ENCODE measurements at regions not wholly inside any gene's neighbourhood (a gene's known extent, or its start where the extent isn't known, plus 50 kb on each side); places are given as distances from the start of the nearest gene placed in this dataset.

DNA sequence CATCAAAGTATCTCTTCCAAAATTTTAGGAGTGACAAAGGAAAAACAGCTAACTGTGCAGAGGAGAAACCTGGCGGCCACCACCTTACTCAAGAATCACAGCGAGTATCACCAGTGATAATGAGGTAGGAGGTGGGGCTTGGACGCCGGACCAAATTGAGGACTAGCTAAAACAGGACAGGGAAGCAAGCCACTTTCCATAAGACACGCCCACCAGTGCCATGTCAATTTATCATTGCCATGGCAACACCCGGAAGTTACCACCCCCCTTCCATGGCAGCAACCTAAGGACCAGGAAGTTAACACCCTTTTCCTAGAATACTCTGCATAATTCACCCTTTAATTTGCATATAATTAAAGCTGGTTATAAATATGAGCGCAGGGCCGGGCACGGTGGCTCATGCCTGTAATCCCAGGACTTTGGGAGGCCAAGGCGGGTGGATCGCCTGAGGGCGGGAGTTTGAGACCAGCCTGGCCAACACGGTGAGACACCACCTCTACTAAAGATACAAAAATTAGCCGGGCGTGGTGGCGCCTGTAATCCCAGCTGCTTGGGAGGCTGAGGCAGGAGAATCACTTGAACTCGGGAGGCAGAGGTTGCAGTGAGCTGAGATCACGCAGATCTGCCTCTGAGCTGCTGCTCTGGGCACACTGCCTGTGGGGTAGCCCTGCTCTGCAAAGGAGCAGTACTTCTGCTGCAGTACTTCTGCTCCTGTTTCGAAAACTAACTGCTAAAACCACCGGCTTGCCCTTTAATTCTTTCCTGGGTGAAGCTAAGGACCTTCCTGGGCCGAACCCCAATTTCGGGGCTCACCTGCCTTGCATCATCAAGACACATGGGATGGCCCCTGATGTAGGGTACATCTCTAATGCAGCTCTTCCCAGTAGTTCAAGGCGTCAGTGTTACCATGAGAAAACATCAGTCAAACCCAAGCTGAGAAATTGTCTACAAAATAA is 116.7 kb downstream of the HMX1 start:
- no peak for DNase-seq

DNA sequence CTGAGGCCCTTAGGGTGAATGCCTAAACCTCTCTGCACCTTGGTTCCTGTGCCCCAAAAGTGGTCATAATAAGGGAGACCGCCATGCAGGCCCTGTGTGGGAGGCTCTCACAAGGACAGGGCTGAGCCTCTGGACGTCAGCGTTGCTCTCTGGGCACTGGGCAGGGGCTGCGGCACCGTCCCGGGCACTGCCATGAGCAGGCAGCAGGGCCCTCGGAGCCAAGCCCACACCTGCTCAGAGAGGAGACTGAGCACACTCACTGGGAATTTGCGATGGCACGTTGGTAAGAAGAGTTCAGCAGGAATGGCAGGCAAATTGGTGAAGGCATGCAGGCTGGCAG is 123.4 kb downstream of the HMX1 start:
- no peak for DNase-seq

DNA sequence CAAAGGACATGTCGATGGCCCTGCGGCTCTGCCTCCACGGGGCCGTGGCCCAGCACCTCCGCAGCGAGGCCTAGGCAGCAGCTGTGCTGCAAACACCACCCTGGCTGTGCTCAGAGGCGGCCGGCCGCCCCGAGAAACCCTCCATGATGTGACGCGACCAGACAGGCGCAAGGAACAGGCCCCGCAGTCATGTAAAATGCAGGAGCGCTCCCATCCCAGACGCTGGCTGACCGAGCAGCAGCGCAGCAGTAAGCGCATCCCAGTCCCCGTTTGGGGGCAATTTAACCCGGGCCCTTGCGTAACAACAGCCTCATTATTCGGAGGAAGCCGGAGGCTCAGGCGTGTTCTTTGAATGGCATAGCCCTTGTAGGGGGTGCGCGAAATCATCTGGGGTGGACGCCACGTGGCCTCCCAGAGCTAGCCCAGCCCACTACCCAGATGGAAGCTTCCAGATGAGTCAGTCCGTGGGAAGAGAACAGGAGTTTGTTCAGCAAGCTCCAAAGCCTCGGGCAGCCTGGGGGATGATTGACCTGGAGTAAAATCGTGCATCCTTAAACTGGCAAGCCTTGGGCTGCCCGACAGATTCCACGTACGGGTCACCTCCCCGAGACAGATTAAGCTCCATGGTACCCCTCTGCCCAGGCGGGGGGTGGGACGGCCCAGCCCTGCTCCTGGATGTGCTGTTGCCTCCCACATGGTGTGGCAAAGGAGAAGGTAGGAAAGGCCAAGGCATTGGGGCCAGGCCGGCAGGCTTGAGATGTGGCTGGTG is 124.0 kb downstream of the HMX1 start:
- DNase-seq = no peak

DNA sequence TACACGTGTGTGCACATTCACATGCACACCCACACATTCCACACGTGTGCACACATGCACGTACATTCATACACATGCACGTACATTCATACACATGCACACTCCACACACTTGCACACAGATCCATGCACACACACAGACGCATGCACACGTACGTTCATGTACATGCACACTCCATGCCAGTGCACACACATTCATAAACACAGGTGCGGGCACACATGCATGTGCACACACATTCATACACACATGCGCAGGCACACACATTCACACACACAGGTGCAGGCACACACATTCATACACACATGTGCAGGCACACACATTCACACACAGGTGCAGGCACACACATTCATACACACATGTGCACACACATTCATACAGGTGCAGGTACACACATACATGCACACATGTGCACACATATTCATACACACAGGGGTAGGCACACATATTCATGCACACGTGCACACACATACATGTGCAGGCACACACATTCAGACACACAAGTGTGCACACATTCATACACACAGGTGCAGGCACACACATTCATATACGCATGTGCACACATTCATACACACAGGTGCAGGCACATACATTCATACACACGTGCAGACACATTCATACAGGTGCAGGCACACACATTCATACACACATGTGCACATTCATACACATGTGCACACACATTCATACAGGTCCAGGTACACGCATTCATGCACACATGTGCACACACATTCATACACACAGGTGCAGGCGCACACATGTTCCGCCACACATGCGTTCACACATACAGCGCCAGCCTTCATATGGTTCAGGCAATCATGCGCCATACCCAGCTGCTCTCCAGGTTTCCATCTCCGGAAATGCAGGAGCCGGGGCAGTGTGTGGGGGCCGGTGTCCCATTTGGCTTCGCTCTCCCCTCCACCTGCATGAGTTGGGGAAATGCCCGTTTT is 124.8 kb downstream of the HMX1 start:
- DNase-seq = no peak

DNA sequence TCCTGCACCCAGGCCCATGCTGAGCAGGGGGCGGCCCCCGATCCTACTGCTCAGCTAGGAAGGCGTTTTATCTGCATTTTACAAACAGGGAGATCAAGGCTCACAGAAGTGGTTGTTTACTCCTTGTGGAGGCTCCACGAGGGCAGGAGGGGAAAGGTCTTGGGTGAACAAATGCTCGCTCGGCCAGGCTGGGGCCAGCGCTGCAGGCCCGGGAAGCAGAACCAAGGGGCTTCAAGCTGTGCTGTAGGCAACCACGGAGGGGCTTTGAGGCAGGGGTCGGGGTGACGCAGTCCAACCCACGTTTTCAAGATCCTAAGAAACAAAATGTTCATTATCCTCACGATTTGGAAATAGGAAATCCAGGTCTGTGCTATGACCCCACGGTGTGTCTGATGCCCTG is 125.8 kb downstream of the HMX1 start:
- DNase-seq = no peak

DNA sequence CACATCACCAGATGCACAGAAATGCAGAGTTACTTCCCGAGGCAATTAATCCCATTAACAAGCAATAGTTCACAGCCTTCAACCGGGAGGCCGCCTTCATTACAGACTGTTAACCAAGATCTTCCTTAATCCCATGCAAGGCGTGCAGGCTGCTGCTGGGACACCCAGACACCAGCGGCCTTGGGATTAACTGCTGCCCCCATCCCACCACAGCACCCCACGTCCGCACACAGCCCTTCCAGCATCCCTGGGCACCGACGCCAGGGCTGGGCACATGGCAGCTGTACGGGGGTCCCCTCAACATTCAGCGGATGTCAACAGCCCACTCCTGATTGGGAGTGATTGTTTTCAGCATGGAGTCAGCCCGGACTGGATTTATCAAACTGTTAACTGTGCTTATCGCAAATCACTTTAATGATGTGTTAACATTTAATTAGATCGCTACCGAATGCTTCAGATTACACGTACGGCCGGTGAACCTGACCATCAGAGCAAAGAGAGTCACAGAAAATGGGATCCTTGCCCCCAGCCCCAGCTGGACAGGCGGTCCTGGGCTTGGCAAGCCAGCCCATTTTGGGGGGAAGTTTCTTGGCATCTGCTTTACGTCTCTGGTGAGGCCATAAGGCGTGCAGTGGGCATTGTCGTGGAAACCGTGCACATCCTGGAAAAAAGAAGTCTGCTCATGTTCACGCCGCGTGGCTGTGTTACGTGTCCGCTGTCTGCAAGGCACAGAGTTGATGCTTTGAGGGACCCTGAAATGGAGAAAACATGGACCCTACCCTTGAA is 126.4 kb downstream of the HMX1 start:
- no peak for DNase-seq

DNA sequence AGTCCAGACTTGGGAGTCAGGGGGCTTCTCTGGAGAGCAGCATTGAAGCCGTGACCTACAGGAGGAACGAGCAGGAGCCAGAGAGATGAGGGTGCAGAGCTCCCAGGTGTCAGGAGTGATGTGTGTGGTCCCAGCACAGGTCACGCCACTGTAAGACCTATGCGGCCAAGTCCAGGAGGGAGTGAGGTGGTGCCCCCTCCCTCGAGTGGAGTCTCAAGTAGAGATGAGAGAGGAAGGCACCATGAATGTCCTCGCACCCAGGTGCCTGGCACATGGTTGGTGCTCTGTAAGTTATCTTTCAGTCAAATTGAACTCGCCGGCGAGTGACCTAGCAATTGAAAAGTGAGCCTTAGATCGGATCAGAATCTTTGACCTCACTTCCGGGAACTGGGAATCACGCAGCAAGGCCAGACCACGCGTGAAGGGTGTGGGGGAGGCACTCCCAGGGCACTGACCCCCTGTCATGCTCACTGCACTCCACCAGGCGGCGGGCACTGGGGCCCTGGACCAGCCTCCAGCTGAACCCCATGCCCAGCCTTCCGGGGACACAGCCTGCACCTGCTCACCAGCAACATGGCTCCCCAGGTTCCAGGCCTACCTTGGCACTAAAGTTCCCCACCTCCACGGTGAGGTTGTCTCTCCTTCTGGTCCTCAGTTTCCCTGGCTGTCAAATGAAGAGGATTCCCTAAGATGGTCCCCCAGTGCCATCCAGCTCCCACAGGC is 127.4 kb downstream of the HMX1 start:
- no peak for DNase-seq

DNA sequence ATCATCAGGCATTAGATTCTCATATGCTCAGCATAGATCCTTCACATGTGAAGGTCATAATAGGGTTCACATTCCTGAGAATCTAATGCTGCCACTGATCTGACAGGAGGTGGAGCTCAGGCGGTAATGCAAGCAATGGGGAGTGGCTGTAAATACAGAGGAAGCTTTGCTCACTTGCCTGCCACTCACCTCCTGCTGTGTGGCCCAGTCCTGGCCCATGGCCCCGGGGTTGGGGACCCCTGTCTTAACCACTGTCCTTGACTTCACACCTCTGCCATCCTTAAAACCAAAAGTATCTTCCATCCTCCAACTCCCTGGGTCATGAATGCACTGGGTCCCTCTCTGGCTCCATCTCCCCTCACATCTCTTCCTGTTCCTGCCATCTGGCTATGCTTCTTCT is 129.1 kb downstream of the HMX1 start:
- no peak for DNase-seq

DNA sequence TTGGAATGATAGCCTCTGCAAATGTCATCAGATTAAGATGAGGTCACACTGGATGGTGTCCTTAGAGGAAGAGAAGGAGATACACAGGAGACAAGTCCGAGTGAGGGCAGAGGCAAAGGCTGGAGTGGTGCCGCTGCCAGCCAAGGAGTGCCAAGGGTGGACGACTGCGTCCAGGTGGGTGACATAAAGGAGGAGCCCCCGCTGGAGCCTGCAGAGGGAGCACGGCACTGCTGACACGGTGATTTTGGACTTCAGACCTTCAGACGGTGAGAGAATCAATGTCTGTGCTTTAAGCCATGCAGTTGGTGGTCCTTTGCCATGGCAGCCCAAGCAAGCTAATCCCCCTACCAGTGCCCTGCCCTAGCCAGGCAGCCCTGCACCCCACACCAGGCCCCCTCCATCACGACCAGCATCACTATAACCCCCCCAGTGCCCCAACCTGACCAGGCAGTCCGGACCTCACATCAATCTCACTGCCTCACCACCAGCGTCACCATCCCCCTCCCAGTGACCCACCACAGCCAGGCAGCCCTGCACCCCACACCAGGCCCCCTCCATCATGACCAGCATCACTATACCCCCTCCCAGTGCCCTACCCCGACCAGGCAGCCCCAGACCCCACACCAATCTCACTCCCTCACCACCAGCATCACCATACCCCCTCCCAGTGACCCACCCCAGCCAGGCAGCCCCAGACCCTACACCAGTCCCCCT is 130.0 kb downstream of the HMX1 start:
- no peak for DNase-seq

DNA sequence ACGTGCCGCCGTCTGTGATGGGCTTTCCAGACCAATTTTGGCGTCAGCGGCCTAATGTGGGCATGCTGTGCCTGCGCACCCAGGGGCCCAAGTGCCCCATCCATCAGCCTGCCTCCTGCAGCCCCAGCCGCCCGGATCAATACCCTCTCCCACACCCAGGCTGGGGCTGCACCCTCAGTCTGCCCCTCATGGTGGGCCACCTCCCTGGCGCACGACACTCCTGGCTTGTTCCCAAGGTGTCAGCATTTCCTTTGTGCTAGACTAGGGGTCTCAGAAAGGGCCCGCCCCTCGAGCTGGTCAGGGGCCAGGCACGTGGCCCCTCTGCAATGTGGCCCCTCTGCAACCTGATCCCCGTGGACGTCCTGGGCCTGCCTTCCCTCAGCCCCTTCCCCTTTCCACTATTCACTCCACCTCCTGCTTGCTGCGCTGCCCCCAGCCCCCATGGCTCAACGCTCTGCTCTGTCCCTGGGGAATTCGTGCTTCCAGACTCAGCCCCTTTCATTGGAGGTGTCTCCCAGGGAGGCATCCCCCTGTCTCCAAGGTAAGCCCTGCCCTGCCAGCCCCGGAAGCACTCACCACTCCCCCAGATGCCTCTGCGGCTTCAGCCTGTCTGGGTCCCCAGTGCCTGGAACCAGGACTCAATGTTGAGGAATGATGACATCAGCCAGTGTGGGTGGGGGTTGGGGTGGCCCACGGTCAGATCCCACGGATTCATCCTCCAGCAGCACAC is 130.8 kb downstream of the HMX1 start:
- no peak for DNase-seq

DNA sequence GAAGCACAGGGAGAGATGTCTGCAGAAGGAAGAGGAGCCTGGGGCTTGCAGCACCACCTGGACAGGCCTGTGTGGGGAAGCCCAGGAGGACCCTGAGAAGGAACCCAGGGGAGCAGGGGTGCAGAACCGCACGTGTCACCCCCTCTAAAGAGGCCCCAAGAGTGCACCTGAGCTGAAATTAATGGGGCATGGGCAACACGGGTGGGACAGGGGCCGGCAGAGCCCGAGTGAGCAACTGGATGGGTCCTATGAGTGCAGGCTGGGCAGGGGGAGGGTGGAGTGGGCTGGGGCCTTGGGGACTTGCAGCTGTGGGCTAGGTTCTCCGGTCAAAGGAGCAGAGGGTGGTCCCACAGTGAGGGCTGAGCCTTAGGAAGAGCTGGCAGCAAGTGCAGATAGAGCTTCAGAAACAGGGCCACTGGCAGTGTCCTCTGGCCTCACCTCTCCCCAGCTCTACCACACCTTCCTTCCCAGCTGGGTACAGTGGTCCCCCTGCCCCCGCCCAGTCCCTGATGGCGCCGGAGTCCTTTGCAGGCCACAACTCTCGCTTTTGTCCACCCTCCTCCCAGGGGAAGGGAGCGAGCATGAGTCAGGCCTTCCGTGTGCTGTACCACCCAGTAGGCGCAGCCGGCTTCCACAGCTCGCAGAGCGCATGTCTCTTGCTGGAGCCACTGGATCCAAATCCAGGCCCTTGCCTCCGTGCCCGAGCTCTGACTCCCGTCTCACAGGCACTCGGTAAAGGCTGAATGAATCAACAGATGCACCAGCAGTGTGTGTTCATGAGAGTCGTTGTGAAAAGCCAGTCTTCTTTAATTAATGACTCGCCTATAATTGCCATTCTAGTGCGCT is 131.6 kb downstream of the HMX1 start:
- no peak for DNase-seq

DNA sequence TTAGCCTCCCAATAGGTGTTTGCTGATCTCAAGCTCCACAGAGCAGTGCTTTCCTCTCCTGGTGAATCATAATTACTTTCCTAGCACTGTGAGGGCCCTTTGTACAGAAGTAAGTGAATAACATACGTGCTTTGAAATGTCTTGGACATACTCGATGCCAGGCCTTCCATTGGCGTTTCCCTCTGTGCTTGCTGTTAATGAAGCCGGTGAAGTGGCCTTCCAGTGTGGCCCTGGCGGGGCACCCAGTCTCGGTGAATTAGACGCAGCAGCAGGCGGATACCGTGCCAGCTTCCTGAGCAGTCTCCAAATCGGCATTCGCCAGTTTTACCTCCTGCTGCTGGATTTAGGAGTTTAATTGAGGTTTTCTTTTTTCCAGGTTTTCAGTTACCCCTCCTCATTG is 132.3 kb downstream of the HMX1 start:
- no peak for DNase-seq

DNA sequence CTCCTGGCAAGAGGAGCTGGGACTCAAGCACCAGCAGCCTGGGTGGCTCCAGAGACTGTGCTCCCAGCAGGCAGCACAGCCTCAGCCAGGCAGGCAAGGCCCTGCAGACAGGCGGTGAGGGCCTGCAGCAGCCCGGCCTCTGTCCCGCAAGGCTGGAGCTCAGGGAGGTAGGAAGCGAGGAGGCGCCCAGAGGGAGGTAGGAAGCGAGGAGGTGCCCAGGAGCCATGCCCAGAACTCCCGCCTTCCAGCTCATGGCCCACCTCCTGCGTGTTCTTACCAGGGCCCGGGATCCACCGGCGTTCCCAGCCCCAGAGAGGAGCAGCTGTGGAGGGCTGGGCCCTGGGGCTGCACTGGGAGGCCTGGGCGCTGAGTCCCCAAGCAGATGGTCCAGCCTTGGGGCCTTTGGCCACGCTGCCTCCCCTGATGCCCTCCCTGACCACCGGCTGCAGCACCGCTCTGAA is 133.1 kb downstream of the HMX1 start:
- no peak for DNase-seq

DNA sequence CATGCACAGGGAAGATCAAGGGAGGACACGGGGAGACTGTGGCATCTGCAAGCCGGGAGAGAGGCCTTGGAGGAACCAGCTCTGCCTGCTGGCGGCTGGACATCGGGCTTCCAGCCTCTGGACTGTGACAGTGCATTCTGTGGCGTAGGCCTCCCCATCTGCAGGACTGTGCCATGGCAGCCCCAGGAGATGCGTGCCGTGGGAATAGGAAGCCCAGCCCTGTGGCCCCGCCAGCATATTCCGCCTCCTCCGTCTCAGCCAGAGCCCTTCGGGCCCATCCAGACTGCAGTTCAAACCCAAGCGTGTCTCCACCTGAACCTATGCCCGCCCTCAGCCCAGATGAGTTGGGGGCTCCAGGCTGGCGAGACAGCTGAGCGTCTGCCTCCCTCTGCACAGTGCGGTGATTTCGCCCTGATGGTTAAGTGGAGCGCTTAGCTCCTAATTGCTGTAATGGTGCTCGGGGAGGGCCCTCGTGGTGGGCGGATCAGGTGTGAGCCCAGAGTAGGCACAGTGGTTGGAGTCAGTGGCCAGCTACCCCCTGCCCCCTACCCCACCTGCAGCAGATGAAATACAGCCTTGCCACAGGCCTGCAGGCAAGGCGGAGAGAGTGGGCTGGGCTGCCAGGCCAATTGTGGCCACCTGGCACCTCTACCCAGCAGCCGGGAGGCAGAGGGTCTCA is 133.9 kb downstream of the HMX1 start:
- no peak for DNase-seq

DNA sequence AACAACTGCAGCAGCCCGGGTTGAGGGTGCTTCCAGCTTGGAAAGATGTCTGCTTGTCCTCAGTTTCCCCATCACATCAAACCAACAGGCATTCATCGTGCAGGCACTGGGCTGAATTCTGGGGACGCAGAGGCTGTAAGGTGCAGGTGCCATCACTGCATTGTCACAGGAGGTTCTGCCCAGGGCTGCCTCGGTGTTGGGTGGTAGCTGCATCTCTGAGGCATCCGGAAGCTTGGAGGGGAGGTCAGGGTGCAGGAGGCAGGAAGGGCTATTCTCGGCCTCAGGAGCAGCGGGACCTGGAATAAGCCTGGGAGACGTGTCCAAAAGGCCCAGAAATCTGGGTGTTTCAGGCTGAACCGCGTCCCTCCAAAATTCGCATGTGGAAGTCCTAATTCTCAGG is 134.6 kb downstream of the HMX1 start:
- no peak for DNase-seq

DNA sequence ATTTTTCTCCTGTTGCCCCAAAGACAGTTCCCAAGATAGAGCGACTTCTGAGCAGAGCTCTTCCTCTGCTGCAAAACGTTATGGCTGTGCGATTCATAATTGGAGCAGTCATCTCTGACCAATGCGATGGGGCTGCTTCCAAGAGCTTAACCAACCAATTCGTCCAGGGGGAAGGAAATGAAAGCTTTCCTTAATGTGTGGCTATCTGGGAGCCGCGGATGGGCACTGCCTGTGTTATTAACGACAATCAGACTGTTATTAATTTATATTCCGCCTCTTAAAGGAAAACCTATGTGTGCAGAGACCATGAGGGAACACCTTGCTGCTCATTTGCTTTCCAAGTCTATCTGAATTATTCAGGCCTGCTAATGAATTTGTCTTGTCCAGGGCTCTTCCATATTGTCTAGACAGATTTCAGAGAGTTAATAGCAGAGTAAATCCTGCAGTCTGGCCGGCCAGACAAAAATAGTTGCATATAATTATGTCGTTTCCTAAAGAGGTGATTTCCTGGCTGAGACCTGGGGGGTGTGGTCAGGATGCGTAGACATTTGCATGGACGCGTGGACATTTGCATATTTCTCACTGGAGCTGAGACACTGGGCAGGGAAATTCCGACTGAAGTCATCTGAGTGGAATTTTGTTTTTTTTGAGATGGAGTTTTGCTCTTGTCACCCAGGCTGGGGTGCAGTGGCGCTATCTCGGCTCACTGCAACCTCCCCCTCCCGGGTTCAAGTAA is 135.4 kb downstream of the HMX1 start:
- no peak for DNase-seq

DNA sequence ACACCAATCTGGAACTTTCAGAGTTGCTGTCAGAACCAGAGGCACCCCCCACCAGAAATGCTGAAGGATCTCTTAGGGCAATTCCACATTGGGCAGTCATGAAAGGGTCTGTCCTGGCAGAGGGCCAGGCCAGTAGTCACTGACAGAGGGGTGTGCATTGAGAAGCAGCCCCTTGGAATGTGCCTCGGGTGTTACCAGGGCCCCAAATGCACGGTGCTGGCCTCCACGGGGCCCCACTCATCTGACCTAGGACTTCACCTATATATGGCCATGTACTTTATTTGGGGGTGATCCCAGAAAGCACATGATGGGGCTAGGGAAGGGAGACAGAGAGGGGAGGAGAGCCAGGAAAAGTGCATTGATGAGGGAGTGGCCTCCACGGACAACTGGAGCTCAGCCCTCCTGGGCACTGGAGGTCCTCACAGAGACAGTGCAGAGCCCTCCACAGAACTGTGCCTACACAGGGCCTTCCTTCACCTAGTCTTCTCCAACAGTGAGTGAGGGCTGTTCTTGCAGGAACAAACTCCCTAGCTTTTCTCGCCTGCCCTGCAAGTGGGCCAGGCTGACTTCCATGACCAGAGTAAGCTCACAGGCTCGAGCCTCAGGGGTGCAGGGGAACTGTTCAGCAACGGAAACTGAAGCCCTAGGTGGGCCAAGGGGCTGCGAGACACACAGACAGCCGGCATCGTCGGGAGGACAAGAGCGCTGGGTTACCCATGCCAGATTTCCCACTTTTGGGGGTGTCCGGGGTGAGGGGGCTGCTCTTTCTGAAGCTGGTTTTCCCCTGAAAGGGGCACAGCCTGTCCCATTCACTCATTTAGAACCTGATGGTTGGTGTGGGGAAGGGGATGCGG is 136.2 kb downstream of the HMX1 start:
- DNase-seq = no peak

All from hippocampal formation (tissue), 2 donors.